IMR-90 (cell line): ENCODE measurements at regions not wholly inside any gene's neighbourhood (a gene's known extent, or its start where the extent isn't known, plus 50 kb on each side); places are given as distances from the start of the nearest gene placed in this dataset.
A peak's percentile ranks its signal among the peaks of the same experiment; 100 is the strongest.

Source experiments
- ATAC-seq: fragments of 200-7000 bp; cut with Tn5 transposase; 2 replicates; pipeline ENCODE4 v1.9.1; 2020; ENCODE audit warnings: low read depth, mild to moderate bottlenecking, moderate library complexity
- BruUV-seq: library from RNA; stranded (reverse); fragments of 400-500 nt; replicated peaks from 2 replicates; lab custom pipeline; 2021; lab: Mats Ljungman, UMichigan
- CTCF ChIA-PET: fragments of 300-600 bp; formaldehyde crosslinking; extraction: SDS; loops from one replicate; lab custom pipeline; 2021; ENCODE audit warnings: antibody characterized with exemption; lab: Yijun Ruan, JAX
- POLR2A ChIA-PET: fragments of 300-600 bp; sonication (Branson Sonifier 250); formaldehyde crosslinking; loops from one replicate; lab custom pipeline; 2022; ENCODE audit warnings: antibody characterized with exemption; ENCODE audit not compliant: unreplicated experiment; lab: Charles Lee
- DNase-seq: peaks from one replicate; pipeline ENCODE4 v3.0.0; 2013
- H2AFZ ChIP-seq: replicated peaks from 2 replicates; pipeline ENCODE3; 2013; ENCODE audit warnings: low read length, mild to moderate bottlenecking; ENCODE audit not compliant: poor library complexity
- H2AK5ac ChIP-seq: 2 replicates; pipeline ENCODE4 v1.6.1; 2013; ENCODE audit warnings: low read depth, low read length, inconsistent platforms
- H2AK9ac ChIP-seq: replicated peaks from 2 replicates; pipeline ENCODE3; 2013; ENCODE audit warnings: mild to moderate bottlenecking, low read depth, low read length, moderate library complexity; ENCODE audit not compliant: poor library complexity
- H2BK120ac ChIP-seq: 2 replicates; pipeline ENCODE4 v1.6.1; 2013; ENCODE audit warnings: low read depth, low read length, inconsistent platforms
- H2BK15ac ChIP-seq: 3 replicates; pipeline ENCODE4 v1.6.1; 2013; ENCODE audit warnings: low read depth, low read length, inconsistent platforms
- H2BK20ac ChIP-seq: 2 replicates; pipeline ENCODE4 v1.6.1; 2013; ENCODE audit warnings: low read depth, mild to moderate bottlenecking, inconsistent platforms, low read length, moderate library complexity
- H2BK5ac ChIP-seq: 2 replicates; pipeline ENCODE4 v1.6.1; 2013; ENCODE audit warnings: mild to moderate bottlenecking, low read depth, low read length, inconsistent platforms; ENCODE audit not compliant: poor library complexity, severe bottlenecking
- H3K14ac ChIP-seq: replicated peaks from 2 replicates; pipeline ENCODE4 v1.6.1; 2013; ENCODE audit warnings: low read depth, low read length, inconsistent platforms
- H3K18ac ChIP-seq: 2 replicates; pipeline ENCODE4 v1.6.1; 2013; ENCODE audit warnings: low read depth, low read length, control low read depth
- H3K23ac ChIP-seq: 2 replicates; pipeline ENCODE4 v1.6.1; 2013; ENCODE audit warnings: low read depth, low read length, inconsistent platforms
- H3K27ac ChIP-seq: 2 replicates; pipeline ENCODE4 v1.5.1; 2013; ENCODE audit warnings: mild to moderate bottlenecking, control low read depth, low read length; ENCODE audit not compliant: insufficient read depth
- H3K27me3 ChIP-seq: 2 replicates; pipeline ENCODE4 v1.6.1; 2013; ENCODE audit warnings: low read length; ENCODE audit not compliant: control insufficient read depth, insufficient read depth
- H3K36me3 ChIP-seq: 2 replicates; pipeline ENCODE4 v1.6.1; 2013; ENCODE audit warnings: low read length, mixed read lengths; ENCODE audit not compliant: control insufficient read depth, insufficient read depth
- H3K4ac ChIP-seq: 2 replicates; pipeline ENCODE4 v1.6.1; 2013; ENCODE audit warnings: low read depth, low read length, inconsistent platforms
- H3K4me1 ChIP-seq: 2 replicates; pipeline ENCODE4 v1.6.1; 2013; ENCODE audit warnings: low read length, mixed read lengths; ENCODE audit not compliant: control insufficient read depth, insufficient read depth
- H3K4me2 ChIP-seq: 2 replicates; pipeline ENCODE4 v1.6.1; 2013; ENCODE audit warnings: low read depth, mild to moderate bottlenecking, control low read depth, low read length, moderate library complexity
- H3K4me3 ChIP-seq: 2 replicates; pipeline ENCODE4 v1.5.1; 2013; ENCODE audit warnings: low read depth, mild to moderate bottlenecking, control low read depth, low read length, moderate library complexity; ENCODE audit not compliant: insufficient read depth
- H3K56ac ChIP-seq: 2 replicates; pipeline ENCODE4 v1.6.1; 2013; ENCODE audit warnings: low read length, inconsistent platforms; ENCODE audit not compliant: insufficient read depth; ENCODE audit errors: extremely low read depth
- H3K79me1 ChIP-seq, 2 experiments: 2 replicates each; pipeline ENCODE4 v1.6.1; 2013; ENCODE audit warnings: low read length in 2 of 2, inconsistent platforms in 1 of 2, low read depth in 1 of 2
- H3K9ac ChIP-seq: 2 replicates; pipeline ENCODE4 v1.6.1; 2013; ENCODE audit warnings: low read depth, low read length, control low read depth
- H3K9me1 ChIP-seq: 2 replicates; pipeline ENCODE4 v1.6.1; 2013; ENCODE audit warnings: low read length, inconsistent platforms; ENCODE audit not compliant: insufficient read depth
- H3K9me3 ChIP-seq: 2 replicates; pipeline ENCODE4 v1.6.1; 2013; ENCODE audit warnings: low read length; ENCODE audit not compliant: control insufficient read depth, insufficient read depth
- H4K20me1 ChIP-seq: 2 replicates; pipeline ENCODE4 v1.6.1; 2013; ENCODE audit warnings: low read length, inconsistent platforms; ENCODE audit not compliant: insufficient read depth
- H4K5ac ChIP-seq: 2 replicates; pipeline ENCODE4 v1.6.1; 2013; ENCODE audit warnings: mild to moderate bottlenecking, low read depth, low read length, control low read depth
- H4K8ac ChIP-seq, 2 experiments: 2 replicates each; pipeline ENCODE4 v1.6.1; 2013; ENCODE audit warnings: low read depth in 2 of 2, low read length in 2 of 2, control low read depth in 1 of 2, inconsistent platforms in 1 of 2
- H4K91ac ChIP-seq: 2 replicates; pipeline ENCODE4 v1.6.1; 2013; ENCODE audit warnings: low read depth, low read length, inconsistent platforms; ENCODE audit not compliant: insufficient read depth
- BHLHE40 ChIP-seq: fragments of 150-350 bp; IDR thresholded peaks from 2 replicates; pipeline ENCODE4 v1.6.1; 2016; ENCODE audit warnings: mild to moderate bottlenecking, low read depth, low read length
- CEBPB ChIP-seq: IDR thresholded peaks from 2 replicates; pipeline ENCODE4 v1.6.1; 2012; ENCODE audit warnings: low read depth, low read length, improper control_type of control experiment
- CHD1 ChIP-seq: IDR thresholded peaks from 2 replicates; pipeline ENCODE4 v1.6.1; 2012; ENCODE audit warnings: low read depth, low read length, improper control_type of control experiment
- CTCF ChIP-seq: conservative IDR thresholded peaks from 2 replicates; pipeline ENCODE4 v1.5.1; 2012; ENCODE audit warnings: mild to moderate bottlenecking, low read depth, low read length, improper control_type of control experiment
- ELK1 ChIP-seq: fragments of 150-350 bp; IDR thresholded peaks from 2 replicates; pipeline ENCODE4 v1.6.1; 2016; ENCODE audit warnings: low read depth, mild to moderate bottlenecking, low read length, moderate library complexity, borderline replicate concordance
- MAZ ChIP-seq: IDR thresholded peaks from 2 replicates; pipeline ENCODE4 v1.6.1; 2012; ENCODE audit warnings: low read depth, mild to moderate bottlenecking, low read length, improper control_type of control experiment, moderate library complexity, borderline replicate concordance
- MXI1 ChIP-seq: IDR thresholded peaks from 2 replicates; pipeline ENCODE4 v1.6.1; 2012; ENCODE audit warnings: low read depth, mild to moderate bottlenecking, low read length, moderate library complexity, borderline replicate concordance
- NFE2L2 ChIP-seq: fragments of 150-350 bp; IDR thresholded peaks from 2 replicates; pipeline ENCODE4 v1.6.1; 2016; ENCODE audit warnings: low read depth, mild to moderate bottlenecking, low read length
- RAD21 ChIP-seq: IDR thresholded peaks from 2 replicates; pipeline ENCODE4 v1.6.1; 2012; ENCODE audit warnings: low read length, improper control_type of control experiment
- RFX5 ChIP-seq: IDR thresholded peaks from 2 replicates; pipeline ENCODE4 v1.8.0; 2012; ENCODE audit warnings: low read depth, mild to moderate bottlenecking, low read length, moderate library complexity
- SMC3 ChIP-seq: fragments of 150-350 bp; IDR thresholded peaks from 2 replicates; pipeline ENCODE4 v1.6.1; 2016; ENCODE audit warnings: low read depth, mild to moderate bottlenecking, antibody characterized with exemption, low read length, moderate library complexity
- USF2 ChIP-seq: fragments of 150-350 bp; IDR thresholded peaks from 2 replicates; pipeline ENCODE4 v1.6.1; 2017; ENCODE audit warnings: mild to moderate bottlenecking, antibody characterized with exemption, low read length, low read depth
- WGBS, 2 experiments: methylation state at CpG; one replicate each; pipeline versions ENCODE4 v1.1.5 to v1.1.7; 2013; ENCODE audit warnings: missing lambda C conversion rate in 2 of 2; ENCODE audit not compliant: insufficient read length in 1 of 2; ENCODE audit errors: extremely low coverage in 2 of 2; 5-methylcytosine and 5-hydroxymethylcytosine counted together
- dilution Hi-C: fragments of 300-500 bp; cut with HindIII; formaldehyde crosslinking; loops from one replicate; pipeline ENCODE4 v1.14.3; 2018; ENCODE audit warnings: low sequenced_read_pairs; ENCODE audit not compliant: unreplicated experiment
- in situ Hi-C: fragments of 300-500 bp; cut with MboI; formaldehyde crosslinking; loops from 3 replicates; pipeline ENCODE4 v1.14.3; 2019; ENCODE audit warnings: low sequenced_read_pairs, inconsistent platforms, mixed read lengths
- intact Hi-C: fragments of 100-400 bp; cut with micrococcal nuclease; formaldehyde crosslinking; loops from 2 replicates; pipeline ENCODE4 v1.10.0; 2022

- Histone ChIP-seq H2BK20ac (no peak overlapping the region), H3K18ac (no peak overlapping the region), H4K20me1 (peaks cover 74% of the 10 kb centered on the region), H3K27me3 (no peaks in the 10 kb centered on the region), H2BK5ac (no peak overlapping the region), H3K23ac (0 out of 2 replicates have a peak overlapping the region, but pooled peaks have one; percentile 1), H3K27ac (no peak overlapping the region), H3K9me1 (peaks cover 28% of the 10 kb centered on the region), H3K4me2 (peak overlapping the region; percentile 1; the same call in 1 of the 2 replicates), H3K14ac (no peak overlapping the region), H3K56ac (no peak overlapping the region), H2AK5ac (peak overlapping the region; percentile 21; the same call in 1 of the 2 replicates), H2BK15ac (no peak overlapping the region), H4K91ac (no peak overlapping the region), H4K5ac (no peak overlapping the region), H3K79me1 (peaks cover 40 to 88% of the 10 kb centered on the region in 2 experiments), H3K36me3 (peaks cover under 1% of the 10 kb centered on the region; the same call in 1 of the 2 replicates), H3K4me3 (no peak overlapping the region), H3K9me3 (no peaks in the 10 kb centered on the region), H4K8ac (no peak overlapping the region), H3K4ac (no peak overlapping the region), H3K4me1 (peaks cover 21% of the 10 kb centered on the region), H2AFZ (no peak overlapping the region), H3K9ac (no peak overlapping the region), H2AK9ac (no peak overlapping the region), H2BK120ac (no peak overlapping the region)
- in situ Hi-C loops: no loop called here
- no TSS peak for BruUV-seq
- 50% methylated on average over 2 of the region's 2 CpGs; no CpG with 5 or more reads in 1 of the 2 experiments for WGBS, 2 experiments
- ATAC-seq (peak; percentile 36; the same call in 1 of the 2 replicates), DNase-seq (peak; percentile 62)
- no peak for TF ChIP-seq RFX5
- TF ChIP-seq MAZ: peak; percentile 23; the same call in 1 of the 2 replicates
- TF ChIP-seq CHD1: no peak
- TF ChIP-seq CTCF: no peak
- no peak for TF ChIP-seq MXI1
- TF ChIP-seq NFE2L2: no peak
- TF ChIP-seq CEBPB: peak; percentile 3; the same call in 1 of the 2 replicates
- no peak for TF ChIP-seq USF2
- no peak for TF ChIP-seq ELK1
- TF ChIP-seq SMC3: no peak
- no peak for TF ChIP-seq BHLHE40
- no peak for TF ChIP-seq RAD21
- POLR2A ChIA-PET: interaction anchor here (0.7 kb wide), 1 partner anchor 1749 kb away, joined by 6 read pairs; no protein-coding TSS in a partner anchor
- dilution Hi-C loops: no loop called here
- CTCF ChIA-PET: interaction anchor here (0.8 kb wide), 1 partner anchor 9 kb away, joined by 3 read pairs; no protein-coding TSS in a partner anchor
- intact Hi-C loops: loop anchor here (5.0 kb wide), 1 partner anchor 55 kb away; no protein-coding TSS in a partner anchor
Measured at GRCh38 chr19:46932346-46932745, 71.5 kb downstream of the ARHGAP35 start.
